Glutamatergic neuron (in vitro differentiated cells): ENCODE measurements at regions not wholly inside any gene's neighbourhood (a gene's known extent, or its start where the extent isn't known, plus 50 kb on each side); places are given as distances from the start of the nearest gene placed in this dataset.

Source experiments
- DNase-seq: peaks from one replicate; pipeline ENCODE4 v3.0.0; 2022
- H3K27ac Mint-ChIP-seq: one replicate; pipeline ENCODE4 v1.8.0; 2020; ENCODE audit warnings: mild to moderate bottlenecking, mixed read lengths, inconsistent platforms; ENCODE audit not compliant: unreplicated experiment
- H3K27me3 Mint-ChIP-seq: one replicate; pipeline ENCODE4 v1.8.0; 2020; ENCODE audit warnings: mild to moderate bottlenecking, moderate library complexity, mixed read lengths, inconsistent platforms; ENCODE audit not compliant: unreplicated experiment
- H3K36me3 Mint-ChIP-seq: one replicate; pipeline ENCODE4 v1.8.0; 2020; ENCODE audit warnings: mild to moderate bottlenecking, mixed read lengths, inconsistent platforms; ENCODE audit not compliant: unreplicated experiment
- H3K4me1 Mint-ChIP-seq: one replicate; pipeline ENCODE4 v1.8.0; 2020; ENCODE audit warnings: mild to moderate bottlenecking, low read depth, mixed read lengths, inconsistent platforms; ENCODE audit not compliant: unreplicated experiment
- H3K4me3 Mint-ChIP-seq: one replicate; pipeline ENCODE4 v1.8.0; 2020; ENCODE audit warnings: mild to moderate bottlenecking, mixed read lengths, inconsistent platforms; ENCODE audit not compliant: unreplicated experiment
- H3K9me3 Mint-ChIP-seq: one replicate; pipeline ENCODE4 v1.8.0; 2020; ENCODE audit warnings: mild to moderate bottlenecking, moderate library complexity, mixed read lengths, inconsistent platforms; ENCODE audit not compliant: unreplicated experiment
- CTCF ChIP-seq: fragments of 200-600 bp; sonication (generic); IDR thresholded peaks from one replicate; pipeline ENCODE4 v1.5.0; 2021; ENCODE audit not compliant: partially characterized antibody, unreplicated experiment

GRCh38 chr6:27176523-27177484 lies 70.7 kb upstream of the PRSS16 start:
- peaks cover 5% of the 10 kb centered on the region for H3K36me3 Mint-ChIP-seq
- peak; percentile 53 for DNase-seq
- TF ChIP-seq CTCF: no peak
- peak overlapping the region; percentile 84 for H3K27ac Mint-ChIP-seq
- no peaks in the 10 kb centered on the region for H3K4me1 Mint-ChIP-seq
- peaks cover 20% of the 10 kb centered on the region for H3K27me3 Mint-ChIP-seq
- H3K9me3 Mint-ChIP-seq: peaks cover 16% of the 10 kb centered on the region
- H3K4me3 Mint-ChIP-seq: peak overlapping the region; percentile 96

GRCh38 chr6:27177485-27178406 lies 69.8 kb upstream of the PRSS16 start:
- no peak for TF ChIP-seq CTCF
- peak; percentile 73 for DNase-seq
- Mint-ChIP-seq H3K4me3 (peak overlapping the region; percentile 96), H3K4me1 (no peaks in the 10 kb centered on the region), H3K36me3 (peaks cover 5% of the 10 kb centered on the region), H3K27me3 (peaks cover 19% of the 10 kb centered on the region), H3K27ac (peak overlapping the region; percentile 84), H3K9me3 (peaks cover 16% of the 10 kb centered on the region)

GRCh38 chr6:27178407-27178730 lies 69.1 kb upstream of the PRSS16 start:
- peaks cover 16% of the 10 kb centered on the region for H3K9me3 Mint-ChIP-seq
- H3K4me3 Mint-ChIP-seq: peak overlapping the region; percentile 96
- peak overlapping the region; percentile 73 for H3K27ac Mint-ChIP-seq
- H3K36me3 Mint-ChIP-seq: peaks cover 5% of the 10 kb centered on the region
- no peak for DNase-seq
- H3K4me1 Mint-ChIP-seq: no peaks in the 10 kb centered on the region
- no peak for TF ChIP-seq CTCF
- H3K27me3 Mint-ChIP-seq: peaks cover 19% of the 10 kb centered on the region

- Mint-ChIP-seq H3K27me3 (peaks cover 19% of the 10 kb centered on the region), H3K36me3 (peaks cover 5% of the 10 kb centered on the region), H3K9me3 (peaks cover 16% of the 10 kb centered on the region), H3K4me1 (no peaks in the 10 kb centered on the region), H3K27ac (no peak overlapping the region), H3K4me3 (peak overlapping the region; percentile 96)
- TF ChIP-seq CTCF: no peak
- DNase-seq: no peak
These were observed 68.6 kb upstream of the PRSS16 start for GRCh38 chr6:27178860-27179259.
